HG02571 (cell line): ENCODE measurements at regions not wholly inside any gene's neighbourhood (a gene's known extent, or its start where the extent isn't known, plus 50 kb on each side); places are given as distances from the start of the nearest gene placed in this dataset.
"Not testable (repeated sequence)": the region's sequence is repeated elsewhere in the genome, so short reads cannot be mapped to it uniquely, and the experiment has no call there.

Source experiments
- ATAC-seq: cut with Tn5 transposase; IDR thresholded peaks from one replicate; pipeline ENCODE4 v1.9.1; 2021; ENCODE audit warnings: mild to moderate bottlenecking, moderate library complexity; ENCODE audit not compliant: unreplicated experiment

DNA sequence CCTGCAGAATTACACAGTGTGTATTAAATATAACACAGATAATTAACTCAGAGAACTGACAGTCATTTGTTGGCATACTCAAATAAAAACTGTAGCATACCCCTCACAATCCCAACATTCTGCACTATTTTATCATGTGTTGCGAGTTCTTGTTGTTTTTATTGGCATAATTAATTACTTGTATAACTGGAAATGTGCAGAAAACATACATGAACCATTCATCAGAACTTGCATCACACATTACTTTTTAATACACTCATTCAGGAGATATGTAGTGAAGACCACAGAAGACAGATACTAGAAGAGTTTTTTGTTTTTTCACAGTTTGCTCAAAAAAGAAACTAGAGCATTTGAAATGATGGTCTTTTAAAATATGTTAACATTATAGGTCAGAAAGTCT, 74.6 kb upstream of the NEIL3 start:
- ATAC-seq: no peak

DNA sequence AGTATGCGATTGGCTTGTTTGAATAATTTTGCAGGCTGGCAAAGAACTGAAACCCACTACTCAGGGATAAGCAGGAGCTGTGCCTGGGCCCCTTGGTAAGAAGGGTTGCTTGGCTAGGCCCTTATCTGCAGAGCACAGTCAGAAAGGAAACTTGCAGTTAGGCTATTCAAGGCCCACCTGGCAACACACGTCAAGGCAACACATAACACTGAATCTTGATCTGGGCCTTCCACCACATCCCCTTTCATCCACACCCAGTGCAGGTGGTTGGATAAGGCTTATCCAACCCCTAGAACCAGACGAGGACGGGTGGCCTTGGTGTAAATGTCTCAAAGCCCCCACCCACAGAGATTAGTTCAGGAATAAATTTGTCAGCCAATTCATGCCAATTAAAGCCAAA, 72.8 kb upstream of the NEIL3 start:
- ATAC-seq: no peak

DNA sequence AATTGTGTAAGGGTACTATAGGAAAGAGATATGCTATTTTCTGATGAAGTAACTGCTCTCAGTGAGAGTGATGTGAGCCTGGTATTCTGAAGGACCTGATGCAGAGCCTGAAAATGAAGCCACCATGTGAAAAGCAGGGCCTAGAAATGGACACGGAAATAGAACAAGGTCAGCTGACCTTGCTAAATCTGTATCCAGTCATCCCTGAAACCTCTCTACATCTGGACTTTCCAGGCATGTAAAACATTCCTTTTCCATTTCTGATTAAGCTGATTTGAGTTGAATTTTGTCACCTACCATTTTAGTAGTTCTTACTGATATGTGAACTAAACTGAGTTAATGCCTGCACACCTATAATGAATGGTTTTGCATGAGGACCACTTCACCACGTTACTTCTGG, 72.4 kb upstream of the NEIL3 start:
- no peak for ATAC-seq

DNA sequence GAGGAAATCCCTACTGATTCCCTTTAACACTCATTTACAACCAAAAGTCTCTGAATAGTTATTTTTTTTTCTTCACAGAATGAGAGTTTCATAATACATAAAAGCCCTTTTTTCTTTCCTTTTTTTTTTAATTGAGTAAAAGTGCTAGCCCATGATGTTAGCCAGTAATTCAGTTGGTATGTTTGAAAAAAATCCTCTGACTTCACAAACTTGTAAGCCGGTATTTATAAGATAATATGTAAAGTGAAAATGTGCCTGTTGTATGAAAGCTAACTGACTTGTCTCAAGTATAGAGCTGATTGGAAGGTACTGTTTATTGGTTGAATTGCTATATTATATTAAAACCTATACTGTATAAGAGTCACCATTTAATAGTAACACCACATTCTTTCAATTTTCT, 70.2 kb upstream of the NEIL3 start:
- no peak for ATAC-seq

DNA sequence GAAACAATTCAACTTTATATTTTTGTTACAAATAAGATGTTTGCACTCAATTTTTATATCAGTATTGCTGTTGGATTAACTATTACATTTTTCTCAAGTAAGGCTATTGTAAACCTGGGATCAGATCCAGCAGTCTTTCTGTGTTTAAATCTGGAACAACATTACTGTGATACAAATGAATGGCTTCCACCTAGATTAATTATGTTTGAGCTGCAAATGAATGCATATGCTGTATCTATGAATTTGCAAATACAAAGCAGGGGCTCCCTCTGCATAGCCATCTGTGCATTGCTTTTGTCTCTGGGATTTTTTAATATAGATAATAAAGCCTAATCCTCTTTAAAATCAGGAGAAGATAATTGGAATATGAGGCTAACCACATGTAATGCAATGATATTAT, 69.8 kb upstream of the NEIL3 start:
- ATAC-seq: no peak

DNA sequence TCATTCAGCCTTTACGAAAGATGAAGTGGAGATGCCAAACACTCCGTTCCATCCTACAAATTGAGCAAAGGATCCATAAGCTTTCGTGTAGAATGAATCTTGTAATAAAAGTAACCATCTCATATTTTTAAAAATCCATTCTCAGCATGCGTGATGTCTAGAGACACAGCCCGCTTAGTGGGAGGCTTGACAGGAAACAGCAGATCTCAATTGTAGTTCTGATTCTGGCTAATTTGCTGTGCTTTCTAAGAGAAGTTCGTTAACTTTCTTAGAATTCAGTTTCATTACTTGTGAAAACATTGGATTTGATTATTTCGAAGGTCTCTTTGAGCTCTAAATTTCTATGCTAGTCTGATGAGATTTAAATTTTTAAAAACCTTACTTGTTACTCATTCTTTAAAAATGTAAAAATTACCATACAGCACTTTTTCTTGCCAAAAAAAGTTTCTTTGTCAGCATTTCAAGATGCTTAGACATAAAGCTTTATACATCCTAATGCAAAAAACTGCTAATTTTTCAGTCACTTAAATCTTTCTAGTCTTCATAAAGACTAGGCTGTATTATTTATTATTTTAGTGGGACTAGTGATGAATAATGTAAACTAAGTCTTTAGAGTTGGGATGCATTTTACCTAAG, 66.9 kb upstream of the NEIL3 start:
- ATAC-seq: no peak

DNA sequence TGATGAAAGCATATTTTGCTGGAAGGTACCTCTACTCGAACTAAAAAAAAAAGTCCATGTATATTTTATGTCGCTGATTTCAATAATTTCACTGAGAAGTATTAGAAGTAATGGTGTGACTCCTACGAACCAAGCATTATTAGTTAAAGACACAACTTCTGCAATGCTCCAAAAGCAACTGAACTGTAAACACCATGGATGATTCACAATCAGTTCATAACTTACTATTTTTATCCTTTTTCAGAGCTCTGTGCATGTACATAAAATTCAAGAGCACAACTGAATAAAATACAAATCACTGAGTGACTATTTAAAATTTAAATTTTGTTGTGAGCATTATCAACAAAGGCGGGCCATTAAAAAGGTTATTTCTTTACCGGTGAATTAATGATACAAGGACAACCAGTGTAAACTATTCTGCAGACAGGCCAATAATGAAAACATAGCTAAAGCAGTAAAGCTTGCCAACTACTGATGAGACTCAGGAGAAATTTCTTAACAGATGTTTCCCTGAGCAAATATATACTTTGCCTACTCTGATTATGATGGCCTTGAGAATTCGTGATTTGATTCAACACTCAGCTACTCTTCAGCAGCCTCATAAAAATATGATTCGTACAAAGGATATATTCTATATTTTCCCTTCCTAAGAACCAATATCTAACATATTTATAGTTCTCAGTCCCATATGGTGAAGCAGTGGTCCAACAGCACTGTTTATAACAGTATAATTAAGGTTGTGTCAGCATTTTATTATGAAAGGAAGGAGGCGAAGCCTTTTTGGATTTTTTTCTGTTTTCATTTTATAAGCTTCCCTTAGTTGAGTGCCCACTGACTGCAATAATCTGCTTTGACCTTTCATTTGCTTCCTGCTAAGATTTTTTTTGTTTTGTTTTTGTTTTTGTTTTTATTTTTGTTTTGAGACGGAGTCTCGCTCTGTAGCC, 62.8 kb upstream of the NEIL3 start:
- no peak for ATAC-seq

DNA sequence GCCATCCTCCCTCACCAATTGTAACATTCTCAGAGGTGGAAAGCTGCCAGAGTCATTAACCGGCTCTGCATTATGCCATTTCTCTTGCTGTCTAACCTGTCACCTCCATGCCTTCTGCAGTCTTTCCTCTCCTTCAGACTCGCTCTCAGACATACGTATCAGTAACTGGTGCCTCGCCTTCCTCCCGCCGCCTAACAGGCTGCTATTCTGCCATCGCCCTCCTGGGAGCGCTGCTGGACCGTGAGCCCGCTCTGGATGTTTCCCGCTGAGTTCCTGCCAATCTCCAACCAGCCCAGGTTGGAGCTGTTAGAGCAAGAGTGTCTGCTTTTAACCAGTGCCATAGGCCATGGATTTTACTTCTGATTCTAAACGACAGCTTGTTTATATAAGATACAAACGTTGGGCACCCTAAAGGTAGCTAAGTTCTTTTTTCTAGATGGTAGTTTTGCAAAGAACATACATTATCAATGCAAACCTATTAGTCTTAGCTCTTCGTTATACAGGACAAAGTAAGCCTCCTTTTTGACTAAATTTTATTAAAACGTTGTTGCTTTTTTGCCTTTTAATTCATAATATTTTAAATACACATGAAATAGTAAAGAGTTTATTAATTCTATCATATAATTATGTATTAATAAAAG, 59.5 kb upstream of the NEIL3 start:
- peak; percentile 93 for ATAC-seq

DNA sequence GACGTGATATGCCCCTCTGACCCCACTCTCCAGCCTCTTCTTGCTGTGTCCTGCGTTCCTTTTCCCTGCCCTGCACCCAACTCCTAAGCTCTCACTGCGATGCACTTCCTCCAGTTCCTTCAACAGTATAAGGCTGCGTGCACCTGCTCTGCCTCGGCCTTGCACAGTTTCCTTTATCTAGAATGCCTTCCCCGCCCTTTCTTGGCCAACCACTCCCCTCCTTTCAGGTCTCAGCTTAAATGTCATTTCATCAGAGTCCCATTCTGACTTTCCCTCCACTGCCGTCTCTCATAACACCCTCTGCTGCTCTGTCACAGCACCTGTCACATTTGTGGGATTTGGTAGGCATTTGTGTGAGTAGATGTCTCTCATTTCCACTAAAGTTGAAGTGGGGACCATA, 58.4 kb upstream of the NEIL3 start:
- ATAC-seq: no peak

DNA sequence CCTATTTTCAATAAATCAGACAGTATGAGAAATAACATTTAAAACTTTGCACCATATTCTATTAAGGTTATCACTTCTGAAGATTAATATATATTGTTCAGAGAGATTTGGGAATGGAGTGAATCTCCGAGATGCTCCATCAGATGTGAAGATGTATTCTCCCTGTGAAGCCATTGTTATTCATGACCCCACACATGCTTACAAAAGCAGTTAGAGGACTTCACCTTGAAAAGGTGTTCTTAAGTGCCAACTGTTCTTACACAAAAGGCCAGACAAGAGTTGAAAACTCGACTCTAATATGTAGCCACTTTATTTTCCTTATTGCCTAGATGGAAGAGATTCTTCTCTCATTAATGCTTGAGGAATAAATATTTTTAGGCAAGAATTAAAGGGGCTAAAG, 54.3 kb upstream of the NEIL3 start:
- no peak for ATAC-seq

DNA sequence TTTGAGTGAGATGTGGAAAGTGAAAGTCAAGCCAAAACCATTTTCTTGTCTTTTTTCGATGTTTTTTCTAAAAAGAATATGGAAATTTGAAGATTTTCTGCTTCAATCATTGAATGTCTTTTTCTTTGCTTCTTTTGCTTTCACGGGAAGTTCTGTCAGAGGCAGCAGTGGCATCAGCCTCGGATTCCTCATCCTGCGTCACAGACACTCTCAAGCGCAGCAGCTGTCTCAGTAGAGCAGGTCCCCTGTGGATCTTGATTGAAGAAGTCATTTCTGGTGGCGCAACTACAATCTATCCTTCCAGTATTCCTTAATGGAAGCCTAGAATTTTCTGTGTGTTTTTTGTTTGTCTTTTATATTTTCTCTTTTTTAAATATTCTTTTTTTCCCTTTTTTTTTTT, 52.7 kb upstream of the NEIL3 start:
- ATAC-seq: no peak

DNA sequence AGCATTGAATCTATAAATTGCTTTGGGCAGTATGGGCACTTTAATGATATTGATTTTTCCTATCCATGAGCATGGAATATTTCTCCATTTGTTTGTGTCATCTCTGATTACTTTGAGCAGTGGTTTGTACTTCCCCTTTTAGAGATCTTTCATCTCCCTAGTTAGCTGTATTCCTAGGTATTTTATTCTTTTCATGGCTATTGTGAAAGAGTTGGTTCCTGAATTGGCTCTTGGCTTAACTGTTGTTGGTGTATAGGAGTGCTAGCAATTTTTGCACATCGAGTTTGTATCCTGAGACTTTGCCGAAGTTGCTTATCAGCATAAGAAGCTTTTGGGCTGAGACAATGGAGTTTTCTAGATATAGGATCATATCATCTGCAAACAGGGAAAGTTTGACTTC, 50.2 kb upstream of the NEIL3 start:
- ATAC-seq: not testable (repeated sequence)
